HepG2 (cell line): ENCODE measurements at regions not wholly inside any gene's neighbourhood (a gene's known extent, or its start where the extent isn't known, plus 50 kb on each side); places are given as distances from the start of the nearest gene placed in this dataset.
A peak's percentile ranks its signal among the peaks of the same experiment; 100 is the strongest.

ENCODE experiments used
- ATAC-seq: fragments of 200-7000 bp; cut with Tn5 transposase; 3 replicates; pipeline ENCODE4 v1.9.1; 2020; ENCODE audit warnings: mild to moderate bottlenecking, moderate library complexity
- BruUV-seq: library from RNA; stranded (reverse); fragments of 400-500 nt; replicated peaks from 2 replicates; lab custom pipeline; 2021; lab: Mats Ljungman, UMichigan
- CTCF ChIA-PET: fragments of 300-600 bp; formaldehyde crosslinking; extraction: SDS; loops from one replicate; lab custom pipeline; 2021; ENCODE audit warnings: low total read pairs, inconsistent platforms, low intra/inter-chr PET ratio; lab: Yijun Ruan, JAX
- POLR2A ChIA-PET: fragments of 350-600 bp; sonication (Branson Sonifier 250); formaldehyde crosslinking; loops from one replicate; lab custom pipeline; 2020; ENCODE audit warnings: antibody characterized with exemption, inconsistent platforms; lab: Yijun Ruan, JAX
- DNase-seq: peaks from one replicate; pipeline ENCODE4 v3.0.0-alpha.2; 2015; ENCODE audit warnings: low spot score
- FAIRE-seq: peaks from 3 replicates; lab custom pipeline; 2011; peaks lifted over from hg19 to GRCh38; lab: Jason Lieb, UNC
- H2AFZ ChIP-seq: one replicate; pipeline ENCODE4 v1.6.1; 2011; ENCODE audit warnings: low read length, inconsistent platforms
- H3K27ac ChIP-seq: fragments of 300-600 bp; 3 replicates; pipeline ENCODE4 v1.8.0; 2011; ENCODE audit warnings: mixed run types, mild to moderate bottlenecking, mixed read lengths, low read length, inconsistent platforms; ENCODE audit not compliant: insufficient read depth; ENCODE audit errors: extremely low read length
- H3K27me3 ChIP-seq, 2 experiments: fragments of 200-600 bp in 1 of 2; 2 replicates in 1 of 2; 3 replicates in 1 of 2; pipeline versions ENCODE4 v1.6.0 to v1.8.0; 2011; ENCODE audit warnings: low read length in 2 of 2, mild to moderate bottlenecking in 2 of 2, moderate library complexity in 2 of 2, inconsistent platforms in 1 of 2; ENCODE audit not compliant: insufficient read depth in 2 of 2, control insufficient read depth in 1 of 2
- H3K36me3 ChIP-seq, 2 experiments: fragments of 200-600 bp in 1 of 2; replicated peaks in 1 of 2; 2 replicates in 1 of 2; 3 replicates in 1 of 2; pipeline versions ENCODE4 v1.5.1 to v1.8.0; 2011; ENCODE audit warnings: low read length in 2 of 2, inconsistent platforms in 1 of 2; ENCODE audit not compliant: insufficient read depth in 2 of 2, control insufficient read depth in 1 of 2
- H3K4me1 ChIP-seq: 2 replicates; pipeline ENCODE4 v1.5.1; 2012; ENCODE audit warnings: low read length, inconsistent platforms; ENCODE audit not compliant: insufficient read depth
- H3K4me2 ChIP-seq: 2 replicates; pipeline ENCODE4 v1.6.0; 2011; ENCODE audit warnings: low read depth, low read length, inconsistent platforms
- H3K4me3 ChIP-seq, 3 experiments: fragments of 200-600 bp in 1 of 3; sonication (generic), shearing (Covaris generic) in 1 of 3; replicated peaks in 1 of 3; 2 replicates each; pipeline ENCODE4 v1.5.1; 2011 to 2016; ENCODE audit warnings: low read length in 3 of 3, inconsistent platforms in 2 of 3, low read depth in 2 of 3, mild to moderate bottlenecking in 2 of 3, control low read depth in 1 of 3, mixed read lengths in 1 of 3; ENCODE audit not compliant: insufficient read depth in 1 of 3
- H3K79me2 ChIP-seq: one replicate; pipeline ENCODE4 v1.6.1; 2011; ENCODE audit warnings: low read length, inconsistent platforms; ENCODE audit not compliant: insufficient read depth
- H3K9ac ChIP-seq: 2 replicates; pipeline ENCODE4 v1.6.0; 2011; ENCODE audit warnings: mild to moderate bottlenecking, low read depth, low read length, inconsistent platforms; ENCODE audit not compliant: insufficient read depth
- H3K9me3 ChIP-seq: 2 replicates; pipeline ENCODE4 v1.5.1; 2012; ENCODE audit warnings: mild to moderate bottlenecking, low read length
- H4K20me1 ChIP-seq: 2 replicates; pipeline ENCODE4 v1.6.0; 2011; ENCODE audit warnings: inconsistent platforms, mild to moderate bottlenecking, low read length, moderate library complexity; ENCODE audit not compliant: insufficient read depth
- BRD4 ChIP-seq: sonication (generic); formaldehyde crosslinking; IDR thresholded peaks from 2 replicates; pipeline ENCODE4 v1.4.0; 2020; ENCODE audit warnings: missing genetic modification reagents
- HDAC2 ChIP-seq: sonication (generic); formaldehyde crosslinking; IDR thresholded peaks from 2 replicates; pipeline ENCODE4 v1.4.0; 2020; ENCODE audit warnings: missing genetic modification reagents
- MAFF ChIP-seq: IDR thresholded peaks from 2 replicates; pipeline ENCODE4 v1.6.1; 2011; ENCODE audit warnings: low read depth, low read length, improper control_type of control experiment
- MAFK ChIP-seq, 2 experiments: IDR thresholded peaks in 1 of 2; conservative IDR thresholded peaks in 1 of 2; 2 replicates each; pipeline ENCODE4 v1.6.1; 2011; ENCODE audit warnings: improper control_type of control experiment in 2 of 2, low read length in 2 of 2
- MBNL3 ChIP-seq: fragments of 250-450 bp; sonication (Bioruptor Pico); conservative IDR thresholded peaks from 2 replicates; pipeline ENCODE4 v1.8.0; 2022; ENCODE audit warnings: mild to moderate bottlenecking, inconsistent platforms
- MYPOP ChIP-seq: sonication (generic); formaldehyde crosslinking; IDR thresholded peaks from 2 replicates; pipeline ENCODE4 v1.8.1; 2023; ENCODE audit warnings: mild to moderate bottlenecking, moderate library complexity, missing genetic modification reagents
- PHF21A ChIP-seq: sonication (generic); formaldehyde crosslinking; IDR thresholded peaks from 2 replicates; pipeline ENCODE4 v1.5.0; 2020; ENCODE audit warnings: mild to moderate bottlenecking, missing genetic modification reagents
- POGZ ChIP-seq: sonication (generic); formaldehyde crosslinking; IDR thresholded peaks from 2 replicates; pipeline ENCODE4 v1.4.0; 2020; ENCODE audit warnings: mild to moderate bottlenecking, missing genetic modification reagents
- TFDP2 ChIP-seq: sonication (generic); formaldehyde crosslinking; IDR thresholded peaks from 2 replicates; pipeline ENCODE4 v1.4.0; 2020; ENCODE audit warnings: missing genetic modification reagents
- ZNF737 ChIP-seq: sonication (generic); formaldehyde crosslinking; IDR thresholded peaks from 2 replicates; pipeline ENCODE4 v1.5.0; 2020; ENCODE audit warnings: missing genetic modification reagents, mild to moderate bottlenecking, borderline replicate concordance
- ZNF75D ChIP-seq: sonication (generic); formaldehyde crosslinking; IDR thresholded peaks from 2 replicates; pipeline ENCODE4 v1.8.1; 2023; ENCODE audit warnings: missing genetic modification reagents, mild to moderate bottlenecking, borderline replicate concordance
- ZNF792 ChIP-seq: IDR thresholded peaks from 2 replicates; pipeline ENCODE4 v1.6.1; 2016
- WGBS: methylation state at CpG from one replicate; pipeline ENCODE4 v1.1.6; 2017; ENCODE audit warnings: low lambda C conversion rate; 5-methylcytosine and 5-hydroxymethylcytosine counted together
- in situ Hi-C: cut with HindIII; loops from 2 replicates; pipeline ENCODE4 v1.10.0; 2017; ENCODE audit warnings: low pct_unique_long_range_greater_than_20kb; ENCODE audit not compliant: extremely low pct_ligation_motif_present
- intact Hi-C: fragments of 100-400 bp; cut with micrococcal nuclease; formaldehyde crosslinking; loops from one replicate; pipeline ENCODE4 v1.10.0; 2022; ENCODE audit not compliant: unreplicated experiment

DNA sequence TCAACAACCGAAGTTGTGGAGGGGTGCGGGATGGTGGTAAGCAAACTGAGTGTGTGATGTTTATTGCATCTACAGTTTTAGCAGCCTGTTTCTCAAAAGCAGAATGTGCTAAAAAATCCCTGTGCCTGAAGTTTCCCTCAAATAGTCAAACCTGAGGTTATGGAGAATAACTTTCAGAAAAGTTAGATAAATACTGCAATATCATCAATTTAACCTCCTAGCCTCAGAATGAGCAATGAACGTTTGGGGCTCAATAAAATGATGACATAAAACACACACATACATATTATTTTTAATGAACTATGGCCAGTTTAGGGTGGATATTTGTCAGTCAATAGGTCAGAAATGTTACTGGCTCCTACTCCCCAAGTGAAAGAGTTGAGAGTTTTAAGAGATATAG, 201.6 kb downstream of the SEMA6D start:
- TF ChIP-seq BRD4 (CRISPR knock-in tag) (no peak), MAFF (peak; percentile 79), MAFK (conservative IDR thresholded peaks at IDR 0.05 in 1 of 2, IDR thresholded peaks at IDR 0.05 in 1 of 2; ENCODE audit: low read length in 2 of 2) (peak; percentile 75 to 76), TFDP2 (CRISPR knock-in tag) (no peak)
- FAIRE-seq (no peak), DNase-seq (no peak), ATAC-seq (no peak)
- intact Hi-C loops (no loop called here), in situ Hi-C loops (no loop called here)
- Histone ChIP-seq H3K9ac (no peak overlapping the region), H3K79me2 (no peaks in the 10 kb centered on the region), H3K27me3 (no peaks in the 10 kb centered on the region), H4K20me1 (no peaks in the 10 kb centered on the region), H3K9me3 (peaks cover 67% of the 10 kb centered on the region), H2AFZ (no peak overlapping the region), H3K4me1 (no peaks in the 10 kb centered on the region), H3K27ac (no peak overlapping the region), H3K4me3 (no peak overlapping the region), H3K4me2 (no peak overlapping the region), H3K36me3 (no peaks in the 10 kb centered on the region)
- POLR2A ChIA-PET, result no interaction called here
- BruUV-seq, result no TSS peak
- CTCF ChIA-PET, result no interaction called here
- WGBS, result 33% methylated on average over 3 of the region's 3 CpGs

- Histone ChIP-seq H4K20me1 (no peaks in the 10 kb centered on the region), H3K9ac (no peak overlapping the region), H3K4me2 (no peak overlapping the region), H3K79me2 (no peaks in the 10 kb centered on the region), H3K4me1 (no peaks in the 10 kb centered on the region), H3K36me3 (no peaks in the 10 kb centered on the region), H3K9me3 (peaks cover 67% of the 10 kb centered on the region), H3K27me3 (no peaks in the 10 kb centered on the region), H3K4me3 (no peak overlapping the region), H3K27ac (no peak overlapping the region), H2AFZ (no peak overlapping the region)
- intact Hi-C loops, result no loop called here
- no peak for FAIRE-seq
- TF ChIP-seq POGZ (CRISPR knock-in tag) (no peak), PHF21A (CRISPR knock-in tag) (no peak), HDAC2 (no peak), ZNF737 (CRISPR knock-in tag) (no peak), ZNF792 (no peak), MYPOP (CRISPR knock-in tag) (no peak), ZNF75D (CRISPR knock-in tag) (no peak), MBNL3 (no peak)
- POLR2A ChIA-PET, result no interaction called here
- 31% methylated on average over 4 of the region's 4 CpGs for WGBS
- no peak for DNase-seq
- no peak for ATAC-seq
- in situ Hi-C loops, result no loop called here
- CTCF ChIA-PET, result no interaction called here
- no TSS peak for BruUV-seq
Observed at GRCh38 chr15:47924381-47924780, 196.4 kb upstream of the SLC24A5 start.
